ENCODE measurements at regions not wholly inside any gene's neighbourhood (a gene's known extent, or its start where the extent isn't known, plus 50 kb on each side); places are given as distances from the start of the nearest gene placed in this dataset.

DNA sequence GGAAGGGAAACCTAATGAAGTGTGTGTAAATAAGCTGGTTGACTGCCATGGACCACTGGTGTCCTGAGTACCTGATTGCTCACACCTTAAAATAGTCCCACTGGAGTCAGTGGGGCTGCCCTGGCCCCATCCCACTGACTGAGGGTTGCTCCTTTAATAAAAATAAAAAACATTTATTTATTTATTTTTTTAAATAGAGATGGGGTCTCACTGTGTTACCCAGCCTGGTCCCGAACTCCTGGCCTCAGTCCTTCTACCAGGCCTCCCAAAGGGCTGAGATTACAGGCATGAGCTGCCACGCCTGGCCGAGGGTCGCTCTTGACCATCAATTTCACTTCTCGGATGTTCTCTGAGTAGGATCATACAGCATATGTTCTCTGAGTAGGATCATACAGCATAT is 394.2 kb upstream of the IRX2 start:
- TF ChIP-seq, protein P1, sequence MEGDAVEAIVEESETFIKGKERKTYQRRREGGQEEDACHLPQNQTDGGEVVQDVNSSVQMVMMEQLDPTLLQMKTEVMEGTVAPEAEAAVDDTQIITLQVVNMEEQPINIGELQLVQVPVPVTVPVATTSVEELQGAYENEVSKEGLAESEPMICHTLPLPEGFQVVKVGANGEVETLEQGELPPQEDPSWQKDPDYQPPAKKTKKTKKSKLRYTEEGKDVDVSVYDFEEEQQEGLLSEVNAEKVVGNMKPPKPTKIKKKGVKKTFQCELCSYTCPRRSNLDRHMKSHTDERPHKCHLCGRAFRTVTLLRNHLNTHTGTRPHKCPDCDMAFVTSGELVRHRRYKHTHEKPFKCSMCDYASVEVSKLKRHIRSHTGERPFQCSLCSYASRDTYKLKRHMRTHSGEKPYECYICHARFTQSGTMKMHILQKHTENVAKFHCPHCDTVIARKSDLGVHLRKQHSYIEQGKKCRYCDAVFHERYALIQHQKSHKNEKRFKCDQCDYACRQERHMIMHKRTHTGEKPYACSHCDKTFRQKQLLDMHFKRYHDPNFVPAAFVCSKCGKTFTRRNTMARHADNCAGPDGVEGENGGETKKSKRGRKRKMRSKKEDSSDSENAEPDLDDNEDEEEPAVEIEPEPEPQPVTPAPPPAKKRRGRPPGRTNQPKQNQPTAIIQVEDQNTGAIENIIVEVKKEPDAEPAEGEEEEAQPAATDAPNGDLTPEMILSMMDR (IDR thresholded peaks at IDR 0.05), result no peak
- no peak for TF ChIP-seq POLR2AphosphoS5 (IDR thresholded peaks at IDR 0.05; ENCODE audit: low read depth, low read length)
- no peak for TF ChIP-seq REST (IDR thresholded peaks at IDR 0.05; ENCODE audit: insufficient read depth in 1 of 2, low read depth in 2 of 2, low read length in 1 of 2)

Data from Panc1 (cell line).